MCF 10A (cell line): ENCODE measurements at regions not wholly inside any gene's neighbourhood (a gene's known extent, or its start where the extent isn't known, plus 50 kb on each side); places are given as distances from the start of the nearest gene placed in this dataset.
"Not testable (repeated sequence)": the region's sequence is repeated elsewhere in the genome, so short reads cannot be mapped to it uniquely, and the experiment has no call there.

Source experiments
- BruUV-seq: library from RNA; stranded (reverse); fragments of 400-500 nt; replicated peaks from 2 replicates; lab custom pipeline; 2021; lab: Mats Ljungman, UMichigan
- CTCF ChIA-PET: fragments of 300-600 bp; sonication (Branson Sonifier 250); formaldehyde crosslinking; extraction: SDS; loops from one replicate; lab custom pipeline; 2021; ENCODE audit warnings: antibody characterized with exemption, inconsistent platforms; lab: Yijun Ruan, JAX
- POLR2A ChIA-PET: fragments of 300-600, 350-650 bp; sonication (Branson Sonifier 250); formaldehyde crosslinking; extraction: SDS; loops from one replicate; lab custom pipeline; 2020; ENCODE audit warnings: antibody characterized with exemption, inconsistent platforms; lab: Yijun Ruan, JAX
- DNase-seq: peaks from one replicate; pipeline ENCODE4 v3.0.0-alpha.2; 2018; ENCODE audit not compliant: unreplicated experiment
- H3K27ac Mint-ChIP-seq: one replicate; pipeline ENCODE4 v1.8.0; 2022; ENCODE audit warnings: mild to moderate bottlenecking, low read depth, mixed read lengths; ENCODE audit not compliant: unreplicated experiment
- H3K27me3 Mint-ChIP-seq: one replicate; pipeline ENCODE4 v1.8.0; 2022; ENCODE audit warnings: mixed read lengths; ENCODE audit not compliant: insufficient read depth, unreplicated experiment
- H3K36me3 Mint-ChIP-seq: one replicate; pipeline ENCODE4 v1.8.0; 2022; ENCODE audit warnings: mild to moderate bottlenecking, moderate library complexity, mixed read lengths; ENCODE audit not compliant: insufficient read depth, unreplicated experiment
- H3K4me1 Mint-ChIP-seq: one replicate; pipeline ENCODE4 v1.8.0; 2022; ENCODE audit warnings: mixed read lengths; ENCODE audit not compliant: insufficient read depth, unreplicated experiment
- H3K4me3 Mint-ChIP-seq: one replicate; pipeline ENCODE4 v1.8.0; 2022; ENCODE audit warnings: mild to moderate bottlenecking, moderate library complexity, mixed read lengths; ENCODE audit not compliant: unreplicated experiment
- H3K9me3 Mint-ChIP-seq: one replicate; pipeline ENCODE4 v1.8.0; 2022; ENCODE audit warnings: mixed read lengths; ENCODE audit not compliant: unreplicated experiment
- intact Hi-C: fragments of 100-400 bp; cut with micrococcal nuclease; formaldehyde crosslinking; loops from 2 replicates; pipeline ENCODE4 v1.14.1; 2022
- TF ChIP-seq, protein P1 (sequence below): fragments of 200-600 bp; IDR thresholded peaks from one replicate; pipeline ENCODE4 v1.8.0; 2022; ENCODE audit warnings: antibody characterized with exemption, mild to moderate bottlenecking; ENCODE audit not compliant: unreplicated experiment

DNA sequence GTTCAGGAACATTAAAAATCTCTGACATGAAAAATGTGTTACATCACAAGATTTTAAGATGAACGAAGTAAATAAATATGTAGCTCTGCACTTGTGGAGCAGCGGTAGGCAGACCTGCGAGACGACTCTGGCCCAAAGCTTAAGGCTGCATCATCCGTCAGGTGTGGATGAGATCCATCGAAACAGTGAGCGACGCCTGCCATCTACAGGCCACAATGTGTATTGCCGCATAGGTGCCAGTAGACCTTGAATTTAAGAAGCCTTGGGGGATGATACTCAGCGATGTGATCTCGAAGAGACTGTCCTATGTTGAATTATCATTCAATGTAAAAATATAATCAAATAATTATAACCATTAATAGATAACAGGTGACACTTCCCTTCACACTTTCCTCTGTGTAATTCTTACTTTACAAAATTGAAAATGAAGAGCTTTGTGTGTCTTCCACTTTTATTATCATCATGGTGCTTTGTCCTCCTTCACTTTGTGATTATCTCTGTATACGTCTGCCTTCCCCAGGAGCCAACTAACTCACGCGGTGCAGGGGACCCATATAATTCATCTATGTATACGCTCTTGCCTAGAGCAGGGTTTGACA, 851.0 kb downstream of the RAB28 start:
- H3K4me1 Mint-ChIP-seq: no peaks in the 10 kb centered on the region
- no TSS peak for BruUV-seq
- TF ChIP-seq, protein P1, sequence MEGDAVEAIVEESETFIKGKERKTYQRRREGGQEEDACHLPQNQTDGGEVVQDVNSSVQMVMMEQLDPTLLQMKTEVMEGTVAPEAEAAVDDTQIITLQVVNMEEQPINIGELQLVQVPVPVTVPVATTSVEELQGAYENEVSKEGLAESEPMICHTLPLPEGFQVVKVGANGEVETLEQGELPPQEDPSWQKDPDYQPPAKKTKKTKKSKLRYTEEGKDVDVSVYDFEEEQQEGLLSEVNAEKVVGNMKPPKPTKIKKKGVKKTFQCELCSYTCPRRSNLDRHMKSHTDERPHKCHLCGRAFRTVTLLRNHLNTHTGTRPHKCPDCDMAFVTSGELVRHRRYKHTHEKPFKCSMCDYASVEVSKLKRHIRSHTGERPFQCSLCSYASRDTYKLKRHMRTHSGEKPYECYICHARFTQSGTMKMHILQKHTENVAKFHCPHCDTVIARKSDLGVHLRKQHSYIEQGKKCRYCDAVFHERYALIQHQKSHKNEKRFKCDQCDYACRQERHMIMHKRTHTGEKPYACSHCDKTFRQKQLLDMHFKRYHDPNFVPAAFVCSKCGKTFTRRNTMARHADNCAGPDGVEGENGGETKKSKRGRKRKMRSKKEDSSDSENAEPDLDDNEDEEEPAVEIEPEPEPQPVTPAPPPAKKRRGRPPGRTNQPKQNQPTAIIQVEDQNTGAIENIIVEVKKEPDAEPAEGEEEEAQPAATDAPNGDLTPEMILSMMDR: peak; percentile 87
- no peak overlapping the region for H3K27ac Mint-ChIP-seq
- H3K4me3 Mint-ChIP-seq: no peak overlapping the region
- no peaks in the 10 kb centered on the region for H3K36me3 Mint-ChIP-seq
- POLR2A ChIA-PET: interaction anchor here (0.7 to 0.9 kb wide), 4 partner anchors 132 to 914 kb away, joined by 3 to 4 read pairs (median 3); no protein-coding TSS in a partner anchor
- H3K9me3 Mint-ChIP-seq: peaks cover 7% of the 10 kb centered on the region
- CTCF ChIA-PET: interaction anchor here (0.5 to 3.6 kb wide), 45 partner anchors 10 to 1148 kb away, joined by 3 to 30 read pairs (median 4); no protein-coding TSS in a partner anchor
- DNase-seq: peak; percentile 85
- intact Hi-C loops: loop anchor here (1.0 to 10.0 kb wide), 5 partner anchors 148 to 867 kb away; no protein-coding TSS in a partner anchor
- no peaks in the 10 kb centered on the region for H3K27me3 Mint-ChIP-seq

DNA sequence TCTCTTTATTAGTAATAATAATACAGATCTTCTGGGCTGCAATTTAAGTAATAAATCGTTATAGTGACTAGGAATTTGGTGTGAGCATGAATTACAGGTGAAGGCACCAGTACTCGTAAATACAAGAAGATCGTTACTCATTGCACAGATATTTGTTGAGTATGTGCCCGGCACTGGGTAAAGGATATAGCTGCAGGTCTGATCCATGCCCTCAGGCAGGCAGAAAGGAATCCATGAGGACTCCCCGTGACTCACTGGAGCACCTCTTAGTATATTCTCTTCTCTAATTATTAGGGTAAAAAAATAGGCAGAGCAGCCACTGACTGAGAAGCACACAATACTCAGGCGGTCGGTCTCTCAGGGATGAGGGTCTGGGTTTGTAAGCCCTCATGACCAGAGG, 868.3 kb downstream of the RAB28 start:
- Mint-ChIP-seq H3K4me3 (no peak overlapping the region), H3K27me3 (no peaks in the 10 kb centered on the region), H3K4me1 (peaks cover 17% of the 10 kb centered on the region), H3K9me3 (no peaks in the 10 kb centered on the region), H3K27ac (no peak overlapping the region), H3K36me3 (no peaks in the 10 kb centered on the region)
- no TSS peak for BruUV-seq
- ChIA-PET CTCF (interaction anchor here (0.9 kb wide), 1 partner anchor 210 kb away, joined by 3 read pairs; no protein-coding TSS in a partner anchor), POLR2A (no interaction called here)
- TF ChIP-seq, protein P1: no peak
- intact Hi-C loops: no loop called here
- DNase-seq: peak; percentile 11

DNA sequence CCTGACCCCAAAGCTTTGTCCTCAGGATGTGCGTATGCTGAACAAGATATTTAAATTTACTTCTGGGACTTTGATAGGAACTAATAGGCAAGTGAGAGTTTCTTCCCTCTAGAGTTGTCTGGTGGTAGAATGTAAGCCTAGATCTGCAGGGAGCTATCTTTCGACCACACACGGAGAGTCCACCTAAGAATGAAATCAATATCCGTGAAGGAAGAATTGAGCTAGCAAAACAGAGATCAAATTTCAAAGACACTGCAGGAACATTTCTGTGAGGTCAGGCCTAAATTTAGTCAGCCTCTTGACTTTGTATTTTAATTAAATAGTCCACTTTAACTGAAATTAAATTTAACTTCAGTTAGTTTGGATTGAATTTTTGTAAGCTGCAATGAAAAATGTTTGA, 871.3 kb downstream of the RAB28 start:
- DNase-seq: no peak
- TF ChIP-seq, protein P1: no peak
- peaks cover 23% of the 10 kb centered on the region for H3K4me1 Mint-ChIP-seq
- ChIA-PET CTCF (interaction anchor here (0.8 to 1.0 kb wide), 2 partner anchors 19 to 25 kb away, joined by 3 to 5 read pairs; no protein-coding TSS in a partner anchor), POLR2A (no interaction called here)
- no peaks in the 10 kb centered on the region for H3K36me3 Mint-ChIP-seq
- intact Hi-C loops: no loop called here
- no peak overlapping the region for H3K27ac Mint-ChIP-seq
- no peaks in the 10 kb centered on the region for H3K9me3 Mint-ChIP-seq
- no peak overlapping the region for H3K4me3 Mint-ChIP-seq
- no TSS peak for BruUV-seq
- no peaks in the 10 kb centered on the region for H3K27me3 Mint-ChIP-seq

DNA sequence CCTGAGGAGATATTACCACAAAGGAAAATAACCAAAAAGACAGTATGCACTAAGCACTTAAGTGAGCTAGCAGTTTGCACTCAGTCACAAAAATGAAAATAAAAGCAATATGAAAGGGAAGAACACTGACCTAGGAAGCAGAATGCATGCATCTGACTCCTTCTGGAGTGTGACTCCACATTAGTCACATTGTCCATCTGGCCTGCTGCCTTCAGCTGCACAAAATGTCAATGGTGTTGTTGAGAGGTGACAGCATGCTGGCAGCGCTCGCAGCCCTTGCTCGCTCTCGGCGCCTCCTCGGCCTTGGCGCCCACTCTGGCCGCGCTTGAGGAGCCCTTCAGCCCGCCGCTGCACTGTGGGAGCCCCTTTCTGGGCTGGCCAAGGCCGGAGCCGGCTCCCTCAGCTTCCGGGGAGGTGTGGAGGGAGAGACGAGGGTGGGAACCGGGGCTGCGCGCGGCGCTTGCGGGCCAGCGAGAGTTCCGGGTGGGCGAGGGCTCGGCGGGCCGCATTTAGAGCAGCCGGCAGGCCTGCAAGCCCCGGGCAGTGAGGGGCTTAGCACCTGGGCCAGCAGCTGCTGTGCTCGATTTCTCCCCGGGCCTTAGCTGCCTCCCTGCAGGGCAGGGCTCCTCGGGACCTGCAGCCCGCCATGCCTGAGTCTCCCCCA, 874.8 kb downstream of the RAB28 start:
- peaks cover 23% of the 10 kb centered on the region for H3K4me1 Mint-ChIP-seq
- BruUV-seq, DNase-seq, intact Hi-C loops, H3K27ac Mint-ChIP-seq, H3K36me3 Mint-ChIP-seq, POLR2A ChIA-PET, H3K4me3 Mint-ChIP-seq, H3K27me3 Mint-ChIP-seq, H3K9me3 Mint-ChIP-seq: not testable (repeated sequence)
- CTCF ChIA-PET: interaction anchor here (0.6 to 0.8 kb wide), 7 partner anchors 10 to 1641 kb away, joined by 3 to 6 read pairs (median 3); no protein-coding TSS in a partner anchor
